ENCODE measurements at regions not wholly inside any gene's neighbourhood (a gene's known extent, or its start where the extent isn't known, plus 50 kb on each side); places are given as distances from the start of the nearest gene placed in this dataset.

DNA sequence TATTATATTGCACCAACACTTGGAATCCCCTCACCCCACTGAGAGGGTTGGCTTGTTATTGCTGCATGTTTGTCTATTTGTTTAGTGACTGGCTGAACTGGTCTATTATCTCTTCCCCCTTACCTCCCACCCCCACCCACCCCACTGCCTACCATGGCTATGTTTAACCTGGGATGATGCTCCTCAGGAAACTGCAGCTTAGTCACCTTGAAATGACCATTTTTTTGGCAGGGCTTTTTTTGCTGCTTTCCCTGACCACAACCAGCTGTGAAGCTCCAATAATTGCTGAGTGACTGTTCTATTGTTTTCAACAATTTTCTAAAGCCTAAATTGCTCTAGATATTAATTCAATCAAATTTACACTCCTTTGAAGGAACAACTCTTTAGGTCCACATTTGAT lies 137.9 kb upstream of the CADM2 start:
- no peak for TF ChIP-seq SIN3A (conservative IDR thresholded peaks at IDR 0.05 in 1 of 2, IDR thresholded peaks at IDR 0.05 in 1 of 2; ENCODE audit: low read depth in 1 of 2, low read length in 2 of 2)
- TF ChIP-seq, protein P1, sequence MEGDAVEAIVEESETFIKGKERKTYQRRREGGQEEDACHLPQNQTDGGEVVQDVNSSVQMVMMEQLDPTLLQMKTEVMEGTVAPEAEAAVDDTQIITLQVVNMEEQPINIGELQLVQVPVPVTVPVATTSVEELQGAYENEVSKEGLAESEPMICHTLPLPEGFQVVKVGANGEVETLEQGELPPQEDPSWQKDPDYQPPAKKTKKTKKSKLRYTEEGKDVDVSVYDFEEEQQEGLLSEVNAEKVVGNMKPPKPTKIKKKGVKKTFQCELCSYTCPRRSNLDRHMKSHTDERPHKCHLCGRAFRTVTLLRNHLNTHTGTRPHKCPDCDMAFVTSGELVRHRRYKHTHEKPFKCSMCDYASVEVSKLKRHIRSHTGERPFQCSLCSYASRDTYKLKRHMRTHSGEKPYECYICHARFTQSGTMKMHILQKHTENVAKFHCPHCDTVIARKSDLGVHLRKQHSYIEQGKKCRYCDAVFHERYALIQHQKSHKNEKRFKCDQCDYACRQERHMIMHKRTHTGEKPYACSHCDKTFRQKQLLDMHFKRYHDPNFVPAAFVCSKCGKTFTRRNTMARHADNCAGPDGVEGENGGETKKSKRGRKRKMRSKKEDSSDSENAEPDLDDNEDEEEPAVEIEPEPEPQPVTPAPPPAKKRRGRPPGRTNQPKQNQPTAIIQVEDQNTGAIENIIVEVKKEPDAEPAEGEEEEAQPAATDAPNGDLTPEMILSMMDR (IDR thresholded peaks at IDR 0.05; ENCODE audit: control extremely low read depth in 1 of 3, insufficient read depth in 1 of 3, low read depth in 1 of 3, low read length in 3 of 3) = no peak
